Ovary (tissue), 3 donors: ENCODE measurements at regions not wholly inside any gene's neighbourhood (a gene's known extent, or its start where the extent isn't known, plus 50 kb on each side); places are given as distances from the start of the nearest gene placed in this dataset.

Experiments used
- CTCF ChIP-seq, 3 donors: fragments of 450-650 bp in 2 of 3; fragments of 200-600 bp in 1 of 3; IDR thresholded peaks; one replicate each; pipeline versions ENCODE4 v1.5.1 to v1.8.0; 2016 to 2022; ENCODE audit warnings: antibody characterized with exemption in 3 of 3, mild to moderate bottlenecking in 1 of 3
- POLR2A ChIP-seq: fragments of 450-650 bp; IDR thresholded peaks from one replicate; pipeline ENCODE4 v1.6.1; 2017; ENCODE audit warnings: antibody characterized with exemption, mild to moderate bottlenecking, moderate library complexity
- donor health status: DM: no; HTN: no; CAD: no.

GRCh38 chrX:106356580-106356979 lies 188.5 kb downstream of the PWWP3B start:
- no peak for TF ChIP-seq CTCF (IDR thresholded peaks at IDR 0.05)
- no peak for TF ChIP-seq POLR2A
